Activated CD8-positive, alpha-beta T cell treated with anti-CD3 and anti-CD28 coated beads for 36 hours (primary cell): ENCODE measurements at regions not wholly inside any gene's neighbourhood (a gene's known extent, or its start where the extent isn't known, plus 50 kb on each side); places are given as distances from the start of the nearest gene placed in this dataset.
"Not testable (repeated sequence)": the region's sequence is repeated elsewhere in the genome, so short reads cannot be mapped to it uniquely, and the experiment has no call there.

Source experiments
- ATAC-seq: fragments of 200-7000 bp; cut with Tn5 transposase; one replicate; pipeline ENCODE4 v1.10.0; 2021; ENCODE audit warnings: mild to moderate bottlenecking, moderate library complexity
- CTCF ChIA-PET: fragments of 350-600 bp; sonication (Branson Sonifier 250); formaldehyde crosslinking; loops from one replicate; lab custom pipeline; 2021; ENCODE audit warnings: antibody characterized with exemption; lab: Charles Lee
- POLR2A ChIA-PET: fragments of 350-600 bp; sonication (Branson Sonifier 250); formaldehyde crosslinking; loops from one replicate; lab custom pipeline; 2021; ENCODE audit warnings: antibody characterized with exemption; lab: Charles Lee
- DNase-seq: peaks from one replicate; pipeline ENCODE4 v3.0.0-alpha.2; 2020
- H3K27ac Mint-ChIP-seq: one replicate; pipeline ENCODE4 v1.8.0; 2021; ENCODE audit warnings: mild to moderate bottlenecking, mixed read lengths
- H3K27me3 Mint-ChIP-seq: one replicate; pipeline ENCODE4 v1.8.0; 2021; ENCODE audit warnings: mixed read lengths
- H3K36me3 Mint-ChIP-seq: one replicate; pipeline ENCODE4 v1.8.0; 2021; ENCODE audit warnings: low read depth, mixed read lengths
- H3K4me1 Mint-ChIP-seq: one replicate; pipeline ENCODE4 v1.8.0; 2021; ENCODE audit warnings: low read depth, mixed read lengths
- H3K4me3 Mint-ChIP-seq: one replicate; pipeline ENCODE4 v1.8.0; 2021; ENCODE audit warnings: mild to moderate bottlenecking, moderate library complexity, mixed read lengths
- H3K9me3 Mint-ChIP-seq: one replicate; pipeline ENCODE4 v1.8.0; 2021; ENCODE audit warnings: mixed read lengths
- intact Hi-C: fragments of 100-400 bp; cut with micrococcal nuclease; formaldehyde crosslinking; loops from one replicate; pipeline ENCODE4 v1.10.0; 2022
- TF ChIP-seq, protein P1 (sequence below): fragments of 200-600 bp; IDR thresholded peaks from one replicate; pipeline ENCODE4 v1.8.0; 2022; ENCODE audit warnings: antibody characterized with exemption, mild to moderate bottlenecking

DNA sequence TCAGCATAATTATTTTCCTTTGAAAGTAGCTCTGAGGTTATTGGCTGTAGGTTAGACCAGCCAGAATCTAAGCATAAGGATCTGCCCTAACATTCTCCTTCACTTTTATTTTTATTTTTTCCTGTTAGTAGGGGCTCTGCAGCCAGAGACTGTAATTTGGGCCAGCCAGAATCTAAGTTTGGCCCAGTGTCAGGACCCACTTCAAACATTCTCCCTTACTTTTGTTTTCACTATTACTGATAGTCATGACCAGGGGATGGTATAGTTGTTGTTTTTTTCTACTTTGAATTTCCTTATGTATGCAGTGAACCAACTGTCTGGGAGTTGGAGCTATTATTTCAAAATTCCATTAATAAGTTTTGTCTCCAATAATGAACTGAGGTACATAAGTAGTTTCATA is 121.0 kb upstream of the MBNL1 start:
- intact Hi-C loops = no loop called here
- POLR2A ChIA-PET = interaction anchor here (0.6 kb wide), 1 partner anchor 107 kb away, joined by 3 read pairs; no protein-coding TSS in a partner anchor
- TF ChIP-seq, protein P1, sequence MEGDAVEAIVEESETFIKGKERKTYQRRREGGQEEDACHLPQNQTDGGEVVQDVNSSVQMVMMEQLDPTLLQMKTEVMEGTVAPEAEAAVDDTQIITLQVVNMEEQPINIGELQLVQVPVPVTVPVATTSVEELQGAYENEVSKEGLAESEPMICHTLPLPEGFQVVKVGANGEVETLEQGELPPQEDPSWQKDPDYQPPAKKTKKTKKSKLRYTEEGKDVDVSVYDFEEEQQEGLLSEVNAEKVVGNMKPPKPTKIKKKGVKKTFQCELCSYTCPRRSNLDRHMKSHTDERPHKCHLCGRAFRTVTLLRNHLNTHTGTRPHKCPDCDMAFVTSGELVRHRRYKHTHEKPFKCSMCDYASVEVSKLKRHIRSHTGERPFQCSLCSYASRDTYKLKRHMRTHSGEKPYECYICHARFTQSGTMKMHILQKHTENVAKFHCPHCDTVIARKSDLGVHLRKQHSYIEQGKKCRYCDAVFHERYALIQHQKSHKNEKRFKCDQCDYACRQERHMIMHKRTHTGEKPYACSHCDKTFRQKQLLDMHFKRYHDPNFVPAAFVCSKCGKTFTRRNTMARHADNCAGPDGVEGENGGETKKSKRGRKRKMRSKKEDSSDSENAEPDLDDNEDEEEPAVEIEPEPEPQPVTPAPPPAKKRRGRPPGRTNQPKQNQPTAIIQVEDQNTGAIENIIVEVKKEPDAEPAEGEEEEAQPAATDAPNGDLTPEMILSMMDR = no peak
- Mint-ChIP-seq H3K27me3 (no peaks in the 10 kb centered on the region), H3K4me1 (peaks cover 18% of the 10 kb centered on the region), H3K27ac (no peak overlapping the region), H3K4me3 (no peak overlapping the region), H3K9me3 (no peaks in the 10 kb centered on the region), H3K36me3 (no peaks in the 10 kb centered on the region)
- no peak for DNase-seq
- ATAC-seq = no peak
- CTCF ChIA-PET = interaction anchor here (1.0 kb wide), 1 partner anchor 143 kb away, joined by 3 read pairs; no protein-coding TSS in a partner anchor

- POLR2A ChIA-PET = no interaction called here
- no peak overlapping the region for H3K27ac Mint-ChIP-seq
- peaks cover 18% of the 10 kb centered on the region for H3K4me1 Mint-ChIP-seq
- H3K9me3 Mint-ChIP-seq = no peaks in the 10 kb centered on the region
- H3K27me3 Mint-ChIP-seq = no peaks in the 10 kb centered on the region
- intact Hi-C loops = no loop called here
- DNase-seq (no peak), ATAC-seq (no peak)
- H3K4me3 Mint-ChIP-seq = no peak overlapping the region
- H3K36me3 Mint-ChIP-seq = no peaks in the 10 kb centered on the region
- TF ChIP-seq, protein P1 = no peak
- CTCF ChIA-PET = no interaction called here
Observed at GRCh38 chr3:152148579-152148978, 120.2 kb upstream of the MBNL1 start.

GRCh38 chr3:152149832-152150231 is 118.9 kb upstream of the MBNL1 start:
- peaks cover 18% of the 10 kb centered on the region for H3K4me1 Mint-ChIP-seq
- H3K9me3 Mint-ChIP-seq = no peaks in the 10 kb centered on the region
- intact Hi-C loops = no loop called here

DNA sequence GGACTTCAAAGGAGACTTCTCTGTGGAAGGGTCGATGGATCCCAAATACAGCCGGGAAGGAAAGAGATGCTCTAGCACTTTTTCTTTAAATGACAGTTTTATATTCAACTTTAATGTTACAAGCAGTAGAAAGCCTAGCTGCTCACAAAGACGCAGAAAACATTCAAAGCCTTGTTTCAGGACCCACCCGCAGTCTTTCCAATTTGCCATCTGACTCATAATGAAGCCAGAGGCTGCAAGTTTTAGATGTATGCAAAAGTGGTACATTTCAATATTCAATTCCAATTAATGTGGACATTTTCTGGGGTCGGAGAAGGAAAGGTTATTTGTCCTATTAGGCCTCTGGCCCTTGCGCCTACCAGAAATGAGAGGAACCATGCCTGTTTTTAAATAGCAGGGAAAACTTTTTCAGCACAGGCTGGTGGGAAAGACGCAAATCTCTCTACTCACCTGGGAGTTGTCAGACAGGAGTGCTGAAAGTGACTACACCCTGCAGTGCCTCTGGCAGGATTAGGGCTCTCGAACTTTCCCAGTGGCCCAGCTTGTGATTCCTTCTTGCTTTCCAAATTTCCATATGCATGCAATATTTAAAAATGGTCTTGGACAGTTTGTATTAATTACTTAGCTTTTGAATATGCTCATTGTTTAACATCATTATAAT is 117.4 kb upstream of the MBNL1 start:
- Mint-ChIP-seq H3K4me3 (no peak overlapping the region), H3K27me3 (no peaks in the 10 kb centered on the region), H3K27ac (no peak overlapping the region), H3K9me3 (no peaks in the 10 kb centered on the region), H3K36me3 (no peaks in the 10 kb centered on the region), H3K4me1 (peaks cover 18% of the 10 kb centered on the region)
- ATAC-seq (no peak), DNase-seq (peak; percentile 9)
- POLR2A ChIA-PET = interaction anchor here (0.9 kb wide), 1 partner anchor 32 kb away, joined by 3 read pairs; no protein-coding TSS in a partner anchor
- CTCF ChIA-PET = interaction anchor here (0.9 to 1.5 kb wide), 2 partner anchors 32 to 54 kb away, joined by 3 to 4 read pairs; no protein-coding TSS in a partner anchor
- intact Hi-C loops = no loop called here
- TF ChIP-seq, protein P1 = no peak

More at GRCh38 chr3:152149832-152150231, 118.9 kb upstream of the MBNL1 start:
- CTCF ChIA-PET = no interaction called here
- Mint-ChIP-seq H3K36me3 (no peaks in the 10 kb centered on the region), H3K27me3 (no peaks in the 10 kb centered on the region), H3K27ac (no peak overlapping the region), H3K4me3 (no peak overlapping the region)
- POLR2A ChIA-PET = no interaction called here
- ATAC-seq = no peak
- TF ChIP-seq, protein P1 = no peak
- DNase-seq = no peak

- H3K4me1 Mint-ChIP-seq = peaks cover 18% of the 10 kb centered on the region
- ATAC-seq = not testable (repeated sequence)
Observed at GRCh38 chr3:152151877-152152765, 116.6 kb upstream of the MBNL1 start.

GRCh38 chr3:152153115-152153514 is 115.6 kb upstream of the MBNL1 start:
- CTCF ChIA-PET, H3K9me3 Mint-ChIP-seq, H3K27me3 Mint-ChIP-seq, H3K27ac Mint-ChIP-seq, DNase-seq, H3K36me3 Mint-ChIP-seq, ATAC-seq, H3K4me3 Mint-ChIP-seq, intact Hi-C loops, POLR2A ChIA-PET: not testable (repeated sequence)
- peaks cover 15% of the 10 kb centered on the region for H3K4me1 Mint-ChIP-seq

More at GRCh38 chr3:152151877-152152765, 116.6 kb upstream of the MBNL1 start:
- DNase-seq, intact Hi-C loops, H3K27ac Mint-ChIP-seq, H3K4me3 Mint-ChIP-seq, H3K27me3 Mint-ChIP-seq, H3K9me3 Mint-ChIP-seq, H3K36me3 Mint-ChIP-seq: not testable (repeated sequence)
- ChIA-PET POLR2A (interaction anchor here (0.9 kb wide), 1 partner anchor 32 kb away, joined by 3 read pairs; no protein-coding TSS in a partner anchor), CTCF (interaction anchor here (1.5 kb wide), 1 partner anchor 32 kb away, joined by 4 read pairs; no protein-coding TSS in a partner anchor)
